Hepatocyte (in vitro differentiated cells): ENCODE measurements at regions not wholly inside any gene's neighbourhood (a gene's known extent, or its start where the extent isn't known, plus 50 kb on each side); places are given as distances from the start of the nearest gene placed in this dataset.

Experiments
- DNase-seq: peaks from one replicate; pipeline ENCODE4 v3.0.0-alpha.2; 2016; ENCODE audit warnings: low spot score
- H2AFZ ChIP-seq: fragments of 200-600 bp; sonication (generic); 2 replicates; pipeline ENCODE4 v1.6.0; 2016; ENCODE audit warnings: antibody characterized with exemption, mild to moderate bottlenecking
- H3K27ac ChIP-seq: fragments of 200-600 bp; sonication (generic); 2 replicates; pipeline ENCODE4 v1.5.1; 2016; ENCODE audit warnings: mild to moderate bottlenecking
- H3K27me3 ChIP-seq: fragments of 200-600 bp; sonication (generic); 2 replicates; pipeline ENCODE4 v1.6.1; 2016
- H3K36me3 ChIP-seq: fragments of 200-600 bp; sonication (generic); replicated peaks from 2 replicates; pipeline ENCODE4 v1.5.1; 2016; ENCODE audit warnings: low read depth; ENCODE audit not compliant: insufficient read depth
- H3K4me1 ChIP-seq: fragments of 200-600 bp; sonication (generic); 2 replicates; pipeline ENCODE4 v1.5.1; 2016; ENCODE audit warnings: mild to moderate bottlenecking, moderate library complexity; ENCODE audit not compliant: insufficient read depth
- H3K4me2 ChIP-seq: fragments of 200-600 bp; sonication (generic); 2 replicates; pipeline ENCODE4 v1.6.0; 2016
- H3K4me3 ChIP-seq: fragments of 200-600 bp; sonication (generic); 2 replicates; pipeline ENCODE4 v1.5.1; 2016; ENCODE audit warnings: mild to moderate bottlenecking
- H3K79me2 ChIP-seq: fragments of 200-600 bp; sonication (generic); 2 replicates; pipeline ENCODE4 v1.6.0; 2017; ENCODE audit warnings: mild to moderate bottlenecking
- H3K9me2 ChIP-seq: fragments of 200-600 bp; sonication (generic); replicated peaks from 2 replicates; pipeline ENCODE4 v1.6.0; 2017; ENCODE audit warnings: mild to moderate bottlenecking; ENCODE audit not compliant: insufficient read depth
- H3K9me3 ChIP-seq: fragments of 200-600 bp; sonication (generic); 2 replicates; pipeline ENCODE4 v1.5.1; 2016; ENCODE audit warnings: low read depth, mild to moderate bottlenecking
- H4K20me1 ChIP-seq: fragments of 200-600 bp; sonication (generic); 2 replicates; pipeline ENCODE4 v1.6.0; 2016; ENCODE audit warnings: mild to moderate bottlenecking; ENCODE audit not compliant: insufficient read depth, poor library complexity, severe bottlenecking
- EZH2 ChIP-seq: fragments of 200-600 bp; sonication (generic); IDR thresholded peaks from 2 replicates; pipeline ENCODE4 v1.6.1; 2016; ENCODE audit warnings: antibody characterized with exemption, mild to moderate bottlenecking, borderline replicate concordance
- EZH2phosphoT487 ChIP-seq: fragments of 200-600 bp; sonication (generic); IDR thresholded peaks from one replicate; pipeline ENCODE4 v1.6.1; 2018; ENCODE audit warnings: antibody characterized with exemption, mild to moderate bottlenecking, low read depth, moderate library complexity; ENCODE audit not compliant: unreplicated experiment, severe bottlenecking
- WGBS: methylation state at CpG from one replicate; pipeline ENCODE4 v1.1.6; 2016; ENCODE audit warnings: low lambda C conversion rate; ENCODE audit errors: missing lambda C conversion rate; 5-methylcytosine and 5-hydroxymethylcytosine counted together
- TF ChIP-seq, protein P1 (sequence below): fragments of 200-600 bp; sonication (generic); IDR thresholded peaks from 2 replicates; pipeline ENCODE4 v1.5.1; 2016; ENCODE audit warnings: antibody characterized with exemption, mild to moderate bottlenecking; ENCODE audit not compliant: poor library complexity

DNA sequence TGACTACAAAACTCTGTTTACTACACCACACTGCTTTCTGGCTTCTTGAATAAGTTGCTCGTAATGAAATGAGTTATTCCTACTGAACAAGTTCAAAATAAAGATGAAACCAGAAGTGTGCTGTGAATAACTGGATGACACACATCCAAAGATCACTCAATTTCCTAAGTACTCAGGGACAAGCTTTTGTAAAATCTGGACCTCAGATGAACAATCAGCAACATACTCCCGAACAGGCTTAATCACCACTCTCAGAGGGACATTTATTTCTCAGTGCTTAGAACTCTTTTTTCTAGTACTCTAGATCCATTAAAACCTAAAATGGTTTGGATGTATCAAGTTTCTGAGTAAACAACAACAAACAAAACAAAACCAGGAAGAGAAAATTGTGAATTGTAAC lies 61.5 kb upstream of the EXOC1L start:
- H3K9me2 ChIP-seq: no peaks in the 10 kb centered on the region
- H3K79me2 ChIP-seq: no peaks in the 10 kb centered on the region
- no peak overlapping the region for H3K27ac ChIP-seq
- H3K4me2 ChIP-seq: no peak overlapping the region
- no peak for TF ChIP-seq EZH2
- no peak for TF ChIP-seq EZH2phosphoT487
- TF ChIP-seq, protein P1, sequence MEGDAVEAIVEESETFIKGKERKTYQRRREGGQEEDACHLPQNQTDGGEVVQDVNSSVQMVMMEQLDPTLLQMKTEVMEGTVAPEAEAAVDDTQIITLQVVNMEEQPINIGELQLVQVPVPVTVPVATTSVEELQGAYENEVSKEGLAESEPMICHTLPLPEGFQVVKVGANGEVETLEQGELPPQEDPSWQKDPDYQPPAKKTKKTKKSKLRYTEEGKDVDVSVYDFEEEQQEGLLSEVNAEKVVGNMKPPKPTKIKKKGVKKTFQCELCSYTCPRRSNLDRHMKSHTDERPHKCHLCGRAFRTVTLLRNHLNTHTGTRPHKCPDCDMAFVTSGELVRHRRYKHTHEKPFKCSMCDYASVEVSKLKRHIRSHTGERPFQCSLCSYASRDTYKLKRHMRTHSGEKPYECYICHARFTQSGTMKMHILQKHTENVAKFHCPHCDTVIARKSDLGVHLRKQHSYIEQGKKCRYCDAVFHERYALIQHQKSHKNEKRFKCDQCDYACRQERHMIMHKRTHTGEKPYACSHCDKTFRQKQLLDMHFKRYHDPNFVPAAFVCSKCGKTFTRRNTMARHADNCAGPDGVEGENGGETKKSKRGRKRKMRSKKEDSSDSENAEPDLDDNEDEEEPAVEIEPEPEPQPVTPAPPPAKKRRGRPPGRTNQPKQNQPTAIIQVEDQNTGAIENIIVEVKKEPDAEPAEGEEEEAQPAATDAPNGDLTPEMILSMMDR: no peak
- 68% methylated on average over 2 of the region's 2 CpGs for WGBS
- H3K9me3 ChIP-seq: no peaks in the 10 kb centered on the region
- no peak overlapping the region for H2AFZ ChIP-seq
- H3K4me1 ChIP-seq: no peaks in the 10 kb centered on the region
- no peak for DNase-seq
- H3K36me3 ChIP-seq: no peaks in the 10 kb centered on the region
- H3K4me3 ChIP-seq: no peak overlapping the region
- H4K20me1 ChIP-seq: no peaks in the 10 kb centered on the region
- H3K27me3 ChIP-seq: no peaks in the 10 kb centered on the region

DNA sequence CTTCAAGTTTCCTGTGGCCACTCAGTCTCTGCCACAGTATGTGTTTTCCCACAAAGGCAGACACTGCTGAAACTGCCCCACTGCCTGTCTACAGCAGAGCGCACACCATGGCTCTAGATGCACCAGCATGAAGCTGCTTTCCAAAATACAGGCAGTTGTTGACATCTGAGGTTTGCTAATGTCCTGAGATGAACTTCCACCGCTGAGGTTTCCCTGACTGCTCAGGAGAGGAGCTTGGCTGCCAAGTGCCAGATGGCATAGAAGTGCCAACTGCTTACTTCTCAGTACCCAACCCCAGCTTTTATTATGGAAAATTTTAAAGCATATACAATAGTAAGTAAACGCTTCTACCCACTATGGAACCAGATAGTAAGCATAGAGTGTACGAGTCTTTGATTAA lies 61.0 kb upstream of the EXOC1L start:
- Histone ChIP-seq H3K27me3 (no peaks in the 10 kb centered on the region), H3K36me3 (no peaks in the 10 kb centered on the region), H3K9me3 (no peaks in the 10 kb centered on the region), H3K79me2 (no peaks in the 10 kb centered on the region), H3K4me2 (no peak overlapping the region), H3K4me1 (no peaks in the 10 kb centered on the region), H3K9me2 (no peaks in the 10 kb centered on the region), H2AFZ (no peak overlapping the region), H3K4me3 (no peak overlapping the region), H3K27ac (no peak overlapping the region), H4K20me1 (no peaks in the 10 kb centered on the region)
- DNase-seq: no peak
- WGBS: 87% methylated on average over 4 of the region's 4 CpGs
- TF ChIP-seq EZH2 (no peak), EZH2phosphoT487 (no peak)
- TF ChIP-seq, protein P1: no peak

DNA sequence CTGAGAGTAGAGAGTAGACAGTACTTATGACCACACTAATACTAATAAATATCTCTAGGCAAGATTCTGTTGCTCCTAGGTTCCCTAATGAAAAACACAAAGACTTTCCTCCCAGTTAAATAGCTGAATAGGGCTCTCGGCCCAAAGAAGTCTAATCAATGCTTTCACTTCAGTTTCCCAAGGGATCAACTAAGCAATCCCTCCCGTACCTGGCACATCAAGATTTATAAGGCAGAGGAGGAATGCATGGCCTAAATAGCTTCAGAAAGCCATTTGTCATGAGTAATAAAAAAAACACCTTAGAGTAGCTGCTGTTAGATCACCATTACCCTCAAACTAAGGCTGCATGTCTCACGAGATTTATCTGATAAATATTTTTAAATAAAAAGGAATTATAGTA lies 56.8 kb upstream of the EXOC1L start:
- H3K79me2 ChIP-seq: no peaks in the 10 kb centered on the region
- DNase-seq: no peak
- TF ChIP-seq EZH2phosphoT487 (no peak), EZH2 (no peak)
- TF ChIP-seq, protein P1: no peak
- H3K9me3 ChIP-seq: no peaks in the 10 kb centered on the region
- no peaks in the 10 kb centered on the region for H3K4me1 ChIP-seq
- no peaks in the 10 kb centered on the region for H4K20me1 ChIP-seq
- no peaks in the 10 kb centered on the region for H3K36me3 ChIP-seq
- H2AFZ ChIP-seq: no peak overlapping the region
- no peak overlapping the region for H3K4me3 ChIP-seq
- H3K9me2 ChIP-seq: no peaks in the 10 kb centered on the region
- 71% methylated on average over 3 of the region's 3 CpGs for WGBS
- no peak overlapping the region for H3K4me2 ChIP-seq
- H3K27me3 ChIP-seq: no peaks in the 10 kb centered on the region
- H3K27ac ChIP-seq: no peak overlapping the region

DNA sequence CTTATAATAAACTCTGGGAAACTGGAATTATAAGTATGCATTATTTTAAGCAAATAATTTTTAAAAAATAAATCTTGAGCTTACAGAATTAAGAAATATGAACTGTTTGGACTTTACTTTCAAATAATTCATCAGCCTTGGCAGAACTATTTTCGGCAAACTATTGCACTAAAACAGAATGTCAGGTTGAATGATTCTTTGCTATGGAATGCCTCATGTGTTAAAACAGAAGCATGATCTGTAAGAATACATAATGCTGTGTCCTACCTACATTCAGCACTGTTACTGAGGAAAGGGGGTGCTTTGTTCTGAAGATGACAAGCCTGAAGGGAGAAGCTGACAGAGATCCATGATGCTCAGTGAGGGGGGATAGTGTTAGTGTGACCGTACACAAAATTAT lies 55.6 kb upstream of the EXOC1L start:
- TF ChIP-seq EZH2: no peak
- TF ChIP-seq, protein P1: no peak
- TF ChIP-seq EZH2phosphoT487: no peak
- DNase-seq: no peak
- Histone ChIP-seq H3K4me1 (no peaks in the 10 kb centered on the region), H3K4me2 (no peak overlapping the region), H3K79me2 (no peaks in the 10 kb centered on the region), H3K4me3 (no peak overlapping the region), H3K36me3 (no peaks in the 10 kb centered on the region), H3K27ac (no peak overlapping the region), H3K9me3 (no peaks in the 10 kb centered on the region), H3K9me2 (no peaks in the 10 kb centered on the region), H4K20me1 (no peaks in the 10 kb centered on the region), H3K27me3 (no peaks in the 10 kb centered on the region), H2AFZ (no peak overlapping the region)
- 88% methylated on average over 2 of the region's 2 CpGs for WGBS
